ENCODE measurements at regions not wholly inside any gene's neighbourhood (a gene's known extent, or its start where the extent isn't known, plus 50 kb on each side); places are given as distances from the start of the nearest gene placed in this dataset.

DNA sequence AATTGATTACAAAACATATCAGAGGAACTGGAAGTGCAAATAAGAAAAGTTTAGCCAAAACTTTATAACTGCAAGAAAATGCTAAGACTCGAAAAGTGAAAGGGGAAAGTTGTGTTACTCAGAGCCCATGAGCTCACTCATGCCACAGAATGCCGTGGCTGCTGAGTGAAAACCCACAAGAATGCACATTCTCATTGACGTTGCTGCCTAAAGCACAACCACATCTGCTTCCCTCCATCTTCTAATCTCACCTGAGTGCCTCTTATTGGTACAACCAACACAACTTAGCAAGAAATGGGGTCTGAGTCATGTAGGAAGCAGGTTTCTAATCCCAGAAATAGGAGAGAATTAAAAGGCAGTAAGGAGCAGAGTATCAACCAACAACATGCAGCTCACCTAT, 259.7 kb downstream of the LNPK start:
- H3K4me1 ChIP-seq: no peaks in the 10 kb centered on the region
- H3K27ac ChIP-seq: no peak overlapping the region
- intact Hi-C loops (cut with DNase I; ENCODE audit: low total_unique reads): no loop called here
- no peak for DNase-seq
- no peak overlapping the region for H3K4me3 ChIP-seq
- no peaks in the 10 kb centered on the region for H3K9me3 ChIP-seq
- H3K36me3 ChIP-seq: no peaks in the 10 kb centered on the region
- no peaks in the 10 kb centered on the region for H3K27me3 ChIP-seq
- TF ChIP-seq, protein P1, sequence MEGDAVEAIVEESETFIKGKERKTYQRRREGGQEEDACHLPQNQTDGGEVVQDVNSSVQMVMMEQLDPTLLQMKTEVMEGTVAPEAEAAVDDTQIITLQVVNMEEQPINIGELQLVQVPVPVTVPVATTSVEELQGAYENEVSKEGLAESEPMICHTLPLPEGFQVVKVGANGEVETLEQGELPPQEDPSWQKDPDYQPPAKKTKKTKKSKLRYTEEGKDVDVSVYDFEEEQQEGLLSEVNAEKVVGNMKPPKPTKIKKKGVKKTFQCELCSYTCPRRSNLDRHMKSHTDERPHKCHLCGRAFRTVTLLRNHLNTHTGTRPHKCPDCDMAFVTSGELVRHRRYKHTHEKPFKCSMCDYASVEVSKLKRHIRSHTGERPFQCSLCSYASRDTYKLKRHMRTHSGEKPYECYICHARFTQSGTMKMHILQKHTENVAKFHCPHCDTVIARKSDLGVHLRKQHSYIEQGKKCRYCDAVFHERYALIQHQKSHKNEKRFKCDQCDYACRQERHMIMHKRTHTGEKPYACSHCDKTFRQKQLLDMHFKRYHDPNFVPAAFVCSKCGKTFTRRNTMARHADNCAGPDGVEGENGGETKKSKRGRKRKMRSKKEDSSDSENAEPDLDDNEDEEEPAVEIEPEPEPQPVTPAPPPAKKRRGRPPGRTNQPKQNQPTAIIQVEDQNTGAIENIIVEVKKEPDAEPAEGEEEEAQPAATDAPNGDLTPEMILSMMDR (IDR thresholded peaks at IDR 0.05): no peak
- no peak for TF ChIP-seq POLR2A (IDR thresholded peaks at IDR 0.05)

DNA sequence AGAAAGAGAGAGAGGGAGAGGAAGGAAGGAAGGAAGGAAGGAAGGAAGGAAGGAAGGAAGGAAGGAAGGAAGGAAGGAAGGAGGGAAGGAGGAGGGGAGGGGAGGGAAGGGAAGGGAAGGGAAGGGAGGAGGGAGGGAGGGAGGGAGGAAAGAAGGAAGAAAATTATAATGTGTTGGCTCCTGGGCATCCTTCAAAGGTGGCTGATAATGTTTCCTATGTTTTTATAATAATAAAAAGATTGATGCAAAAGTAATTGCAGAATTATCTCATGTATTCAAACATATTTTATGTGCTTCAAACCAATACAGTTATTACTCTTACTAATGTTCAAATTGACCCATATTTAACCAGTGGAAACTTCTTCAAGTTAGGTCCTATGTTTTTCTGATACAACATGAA, 260.9 kb downstream of the LNPK start:
- H3K4me3 ChIP-seq: no peak overlapping the region
- no peak overlapping the region for H3K27ac ChIP-seq
- no peak for DNase-seq
- no peaks in the 10 kb centered on the region for H3K9me3 ChIP-seq
- no peak for TF ChIP-seq POLR2A (IDR thresholded peaks at IDR 0.05)
- TF ChIP-seq, protein P1 (IDR thresholded peaks at IDR 0.05): no peak
- H3K27me3 ChIP-seq: no peaks in the 10 kb centered on the region
- intact Hi-C loops (cut with DNase I; ENCODE audit: low total_unique reads): no loop called here
- H3K4me1 ChIP-seq: no peaks in the 10 kb centered on the region
- H3K36me3 ChIP-seq: no peaks in the 10 kb centered on the region

DNA sequence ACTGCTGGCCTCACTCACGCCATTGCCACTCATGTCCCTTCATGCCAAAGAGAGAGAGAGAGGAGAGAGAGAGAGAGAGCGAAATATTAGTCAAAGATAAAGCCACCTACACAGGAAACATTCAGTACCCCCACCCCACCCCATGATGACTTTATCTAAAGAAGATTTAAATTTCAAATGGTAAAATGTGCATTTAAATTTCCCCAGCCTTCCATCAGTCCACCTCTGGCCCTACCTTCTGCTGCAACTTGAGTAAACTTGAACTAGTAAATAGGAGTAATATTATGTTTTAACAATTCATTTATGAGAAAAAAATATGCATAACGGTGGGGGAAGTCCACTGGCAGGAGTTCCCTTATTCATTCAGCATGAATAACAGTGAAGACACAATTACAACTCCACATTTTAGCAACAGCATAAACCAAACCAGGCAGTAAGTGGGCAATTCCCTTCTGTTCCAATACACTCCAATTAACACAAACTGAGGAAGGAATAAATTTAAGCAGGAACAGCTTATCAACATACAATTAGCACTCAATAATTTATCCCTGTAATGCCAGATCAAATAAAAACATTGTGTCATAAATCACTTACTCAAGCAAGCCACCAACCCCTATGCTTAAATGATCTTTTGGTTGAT, 264.2 kb downstream of the LNPK start:
- Histone ChIP-seq H3K36me3 (no peaks in the 10 kb centered on the region), H3K4me1 (no peaks in the 10 kb centered on the region), H3K27me3 (no peaks in the 10 kb centered on the region), H3K9me3 (no peaks in the 10 kb centered on the region), H3K27ac (no peak overlapping the region), H3K4me3 (no peak overlapping the region)
- no peak for DNase-seq
- TF ChIP-seq POLR2A (IDR thresholded peaks at IDR 0.05): no peak
- TF ChIP-seq, protein P1 (IDR thresholded peaks at IDR 0.05): no peak
- intact Hi-C loops (cut with DNase I; ENCODE audit: low total_unique reads): no loop called here

DNA sequence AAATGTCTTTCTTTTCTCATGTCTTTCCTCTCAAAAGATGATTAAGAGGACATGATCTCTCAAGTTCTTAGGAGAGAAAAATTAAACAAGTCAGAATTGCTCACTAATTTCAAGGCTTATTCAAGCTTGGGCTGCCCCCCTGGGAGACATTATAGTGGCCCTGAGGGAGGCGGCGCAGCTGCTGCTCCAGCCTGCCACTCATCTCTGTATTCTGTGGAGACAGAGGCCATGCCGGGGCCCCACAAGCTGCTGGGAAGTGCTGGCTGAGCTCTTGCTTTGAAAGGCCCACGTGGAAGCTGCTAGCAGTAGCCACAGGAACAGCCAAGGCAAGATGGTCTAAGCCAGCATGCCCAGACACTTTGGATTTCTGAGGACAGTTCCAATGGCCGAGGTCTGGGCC, 267.4 kb downstream of the LNPK start:
- Histone ChIP-seq H3K36me3 (no peaks in the 10 kb centered on the region), H3K9me3 (no peaks in the 10 kb centered on the region), H3K27me3 (no peaks in the 10 kb centered on the region), H3K4me3 (no peak overlapping the region), H3K4me1 (no peaks in the 10 kb centered on the region), H3K27ac (no peak overlapping the region)
- TF ChIP-seq, protein P1 (IDR thresholded peaks at IDR 0.05): no peak
- no peak for TF ChIP-seq POLR2A (IDR thresholded peaks at IDR 0.05)
- no peak for DNase-seq
- intact Hi-C loops (cut with DNase I; ENCODE audit: low total_unique reads): no loop called here

DNA sequence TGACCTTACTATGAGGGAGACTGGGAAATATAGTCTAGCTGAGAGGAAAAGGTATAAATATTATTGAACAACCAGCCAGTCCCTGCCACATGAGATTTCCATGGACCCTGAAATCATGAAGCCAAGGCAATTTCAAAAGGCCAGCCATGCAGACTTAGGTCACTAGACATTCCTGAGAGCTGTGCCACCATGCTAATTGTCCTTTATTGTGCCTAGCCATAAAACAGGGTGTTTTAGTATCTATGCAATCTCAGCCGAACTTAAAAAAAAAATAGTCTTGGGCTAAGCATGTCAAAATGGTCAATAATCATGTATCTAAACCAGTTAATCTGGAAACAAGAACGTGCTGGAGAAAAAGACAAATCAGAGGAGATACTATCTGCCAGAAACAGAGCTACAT, 269.5 kb downstream of the LNPK start:
- H3K9me3 ChIP-seq: no peaks in the 10 kb centered on the region
- H3K27ac ChIP-seq: no peak overlapping the region
- TF ChIP-seq, protein P1 (IDR thresholded peaks at IDR 0.05): no peak
- TF ChIP-seq POLR2A (IDR thresholded peaks at IDR 0.05): no peak
- no peaks in the 10 kb centered on the region for H3K36me3 ChIP-seq
- no peaks in the 10 kb centered on the region for H3K4me1 ChIP-seq
- DNase-seq: no peak
- H3K4me3 ChIP-seq: no peak overlapping the region
- intact Hi-C loops (cut with DNase I; ENCODE audit: low total_unique reads): no loop called here
- no peaks in the 10 kb centered on the region for H3K27me3 ChIP-seq

Measured in uterus (tissue), 3 donors.